Ishikawa (cell line): ENCODE measurements at regions not wholly inside any gene's neighbourhood (a gene's known extent, or its start where the extent isn't known, plus 50 kb on each side); places are given as distances from the start of the nearest gene placed in this dataset.

ENCODE experiments used
- CEBPB ChIP-seq: IDR thresholded peaks from 2 replicates; pipeline ENCODE4 v1.6.1; 2012
- CREB1 ChIP-seq: IDR thresholded peaks from 2 replicates; pipeline ENCODE4 v1.6.1; 2012; ENCODE audit warnings: low read depth
- EGR1 ChIP-seq: IDR thresholded peaks from 2 replicates; pipeline ENCODE4 v1.6.1; 2012
- FOXM1 ChIP-seq: IDR thresholded peaks from 2 replicates; pipeline ENCODE4 v1.6.1; 2012; ENCODE audit warnings: low read depth, borderline replicate concordance
- NFIC ChIP-seq: IDR thresholded peaks from 2 replicates; pipeline ENCODE4 v1.6.1; 2012
- RAD21 ChIP-seq: IDR thresholded peaks from 2 replicates; pipeline ENCODE4 v1.6.1; 2012; ENCODE audit warnings: low read depth
- TAF1 ChIP-seq: IDR thresholded peaks from 2 replicates; pipeline ENCODE4 v1.6.1; 2012; ENCODE audit warnings: low read depth, mild to moderate bottlenecking
- TCF12 ChIP-seq: IDR thresholded peaks from 2 replicates; pipeline ENCODE4 v1.6.1; 2012; ENCODE audit warnings: low read depth
- TEAD4 ChIP-seq: IDR thresholded peaks from 2 replicates; pipeline ENCODE4 v1.6.1; 2012
- YY1 ChIP-seq: IDR thresholded peaks from 2 replicates; pipeline ENCODE4 v1.6.1; 2012; ENCODE audit warnings: low read depth
- TF ChIP-seq, protein P1 (sequence below): IDR thresholded peaks from 2 replicates; pipeline ENCODE4 v1.6.1; 2012
- TF ChIP-seq, protein P2 (sequence below): IDR thresholded peaks from 2 replicates; pipeline ENCODE4 v1.6.1; 2012; ENCODE audit warnings: low read depth, mild to moderate bottlenecking

DNA sequence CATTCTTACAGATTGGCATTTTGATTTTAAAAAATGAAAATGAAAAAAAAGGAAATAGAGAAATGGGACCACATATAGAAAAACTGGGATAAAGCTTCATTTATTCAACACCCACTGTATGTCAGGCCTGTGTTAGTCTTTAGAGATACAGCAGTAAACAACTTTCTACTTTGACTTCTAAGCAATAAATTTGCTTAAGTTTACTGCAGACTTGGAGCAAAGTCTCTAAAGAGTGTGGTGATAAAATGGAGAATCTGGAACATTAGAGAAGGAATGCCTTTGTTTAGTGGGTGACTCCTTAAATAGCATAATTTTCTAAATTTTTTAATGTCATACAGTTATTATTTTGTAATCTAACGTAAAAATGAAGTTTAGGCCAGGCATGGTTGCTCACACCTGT lies 80.7 kb upstream of the CNKSR3 start:
- TF ChIP-seq TAF1, result no peak
- TF ChIP-seq, protein P1, sequence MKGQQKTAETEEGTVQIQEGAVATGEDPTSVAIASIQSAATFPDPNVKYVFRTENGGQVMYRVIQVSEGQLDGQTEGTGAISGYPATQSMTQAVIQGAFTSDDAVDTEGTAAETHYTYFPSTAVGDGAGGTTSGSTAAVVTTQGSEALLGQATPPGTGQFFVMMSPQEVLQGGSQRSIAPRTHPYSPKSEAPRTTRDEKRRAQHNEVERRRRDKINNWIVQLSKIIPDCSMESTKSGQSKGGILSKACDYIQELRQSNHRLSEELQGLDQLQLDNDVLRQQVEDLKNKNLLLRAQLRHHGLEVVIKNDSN, result no peak
- no peak for TF ChIP-seq TEAD4
- TF ChIP-seq, protein P2, sequence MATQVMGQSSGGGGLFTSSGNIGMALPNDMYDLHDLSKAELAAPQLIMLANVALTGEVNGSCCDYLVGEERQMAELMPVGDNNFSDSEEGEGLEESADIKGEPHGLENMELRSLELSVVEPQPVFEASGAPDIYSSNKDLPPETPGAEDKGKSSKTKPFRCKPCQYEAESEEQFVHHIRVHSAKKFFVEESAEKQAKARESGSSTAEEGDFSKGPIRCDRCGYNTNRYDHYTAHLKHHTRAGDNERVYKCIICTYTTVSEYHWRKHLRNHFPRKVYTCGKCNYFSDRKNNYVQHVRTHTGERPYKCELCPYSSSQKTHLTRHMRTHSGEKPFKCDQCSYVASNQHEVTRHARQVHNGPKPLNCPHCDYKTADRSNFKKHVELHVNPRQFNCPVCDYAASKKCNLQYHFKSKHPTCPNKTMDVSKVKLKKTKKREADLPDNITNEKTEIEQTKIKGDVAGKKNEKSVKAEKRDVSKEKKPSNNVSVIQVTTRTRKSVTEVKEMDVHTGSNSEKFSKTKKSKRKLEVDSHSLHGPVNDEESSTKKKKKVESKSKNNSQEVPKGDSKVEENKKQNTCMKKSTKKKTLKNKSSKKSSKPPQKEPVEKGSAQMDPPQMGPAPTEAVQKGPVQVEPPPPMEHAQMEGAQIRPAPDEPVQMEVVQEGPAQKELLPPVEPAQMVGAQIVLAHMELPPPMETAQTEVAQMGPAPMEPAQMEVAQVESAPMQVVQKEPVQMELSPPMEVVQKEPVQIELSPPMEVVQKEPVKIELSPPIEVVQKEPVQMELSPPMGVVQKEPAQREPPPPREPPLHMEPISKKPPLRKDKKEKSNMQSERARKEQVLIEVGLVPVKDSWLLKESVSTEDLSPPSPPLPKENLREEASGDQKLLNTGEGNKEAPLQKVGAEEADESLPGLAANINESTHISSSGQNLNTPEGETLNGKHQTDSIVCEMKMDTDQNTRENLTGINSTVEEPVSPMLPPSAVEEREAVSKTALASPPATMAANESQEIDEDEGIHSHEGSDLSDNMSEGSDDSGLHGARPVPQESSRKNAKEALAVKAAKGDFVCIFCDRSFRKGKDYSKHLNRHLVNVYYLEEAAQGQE, result no peak
- TF ChIP-seq FOXM1, result no peak
- TF ChIP-seq TCF12, result no peak
- TF ChIP-seq RAD21, result no peak
- no peak for TF ChIP-seq NFIC
- TF ChIP-seq CREB1, result no peak
- TF ChIP-seq EGR1, result no peak
- TF ChIP-seq CEBPB, result no peak
- TF ChIP-seq YY1, result no peak
